ENCODE measurements at regions not wholly inside any gene's neighbourhood (a gene's known extent, or its start where the extent isn't known, plus 50 kb on each side); places are given as distances from the start of the nearest gene placed in this dataset.

DNA sequence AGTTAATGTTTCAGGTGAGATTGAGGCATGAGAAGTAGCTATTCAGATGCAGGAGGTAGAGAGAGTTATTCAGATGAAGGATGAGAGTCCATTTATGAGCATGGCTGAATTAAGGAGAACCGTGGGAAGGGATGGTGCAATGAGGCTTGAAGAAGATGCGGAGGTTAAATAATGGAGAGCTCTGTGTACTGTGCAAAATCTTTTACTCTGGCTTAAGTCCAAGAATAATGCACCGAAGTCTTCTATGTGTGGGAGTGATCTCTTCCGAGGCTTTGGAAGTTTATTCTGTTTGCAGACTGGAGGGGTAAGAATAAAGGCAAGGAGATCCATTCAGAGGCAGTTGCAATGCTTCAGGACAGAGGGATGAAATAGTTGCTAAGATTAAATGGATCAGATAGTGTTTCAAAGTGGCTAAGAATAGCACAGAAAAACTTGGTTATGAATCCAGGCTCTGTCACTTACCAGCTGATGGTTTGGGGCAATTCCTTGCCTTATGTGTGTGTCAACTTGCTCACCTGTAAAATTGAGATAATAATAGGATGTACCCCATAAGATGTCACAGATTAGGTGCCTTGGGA is 467.1 kb downstream of the HDGFL1 start:
- DNase-seq = no peak
- H3K36me3 Mint-ChIP-seq = no peaks in the 10 kb centered on the region
- CTCF ChIA-PET = no interaction called here
- H3K4me1 Mint-ChIP-seq = no peaks in the 10 kb centered on the region
- no peak for ATAC-seq
- H3K27me3 Mint-ChIP-seq = no peaks in the 10 kb centered on the region
- no peak overlapping the region for H3K27ac Mint-ChIP-seq
- no peaks in the 10 kb centered on the region for H3K9me3 Mint-ChIP-seq (ENCODE audit: low read depth)
- no peak overlapping the region for H3K4me3 Mint-ChIP-seq

DNA sequence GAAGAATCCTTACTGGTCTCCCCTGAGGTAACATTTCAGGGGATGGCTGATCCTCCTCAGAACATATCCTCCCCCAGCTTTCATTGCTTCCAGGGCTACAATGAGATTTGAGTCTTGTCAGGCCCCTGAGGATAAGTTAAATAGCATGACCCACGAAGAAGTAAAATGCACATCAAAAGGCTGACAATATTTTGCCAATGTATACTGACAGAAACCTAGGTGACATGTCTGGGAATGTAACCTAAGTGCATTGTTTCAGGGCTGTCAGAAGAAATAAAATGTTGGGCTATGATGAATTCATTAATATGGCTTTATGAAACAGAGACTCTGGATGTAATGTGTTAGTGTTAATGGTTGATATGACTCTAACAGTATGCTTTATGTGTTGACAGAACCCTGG is 471.5 kb downstream of the HDGFL1 start:
- DNase-seq = no peak
- CTCF ChIA-PET = no interaction called here
- Mint-ChIP-seq H3K36me3 (no peaks in the 10 kb centered on the region), H3K4me3 (no peak overlapping the region), H3K27me3 (no peaks in the 10 kb centered on the region), H3K27ac (no peak overlapping the region), H3K4me1 (no peaks in the 10 kb centered on the region), H3K9me3 (ENCODE audit: low read depth) (peaks cover 2% of the 10 kb centered on the region)
- ATAC-seq = no peak

DNA sequence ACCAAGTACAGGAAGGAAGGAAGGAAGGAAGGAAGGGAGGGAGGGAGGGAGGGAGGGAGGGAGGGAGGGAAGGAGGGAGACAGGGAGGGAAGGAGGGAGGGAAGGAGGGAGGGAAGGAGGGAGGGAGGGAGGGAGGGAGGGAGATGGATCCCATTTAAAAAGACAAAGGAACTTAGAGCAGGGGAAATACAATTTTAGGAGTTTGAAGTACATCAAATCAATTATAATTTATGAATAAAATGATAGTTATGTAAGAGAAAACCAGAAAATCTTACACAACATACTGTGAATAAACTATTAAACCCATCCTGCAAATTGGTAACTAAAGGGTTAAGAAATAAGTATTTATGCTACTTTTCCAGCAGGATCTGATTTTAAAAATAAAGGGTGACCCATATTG is 475.9 kb downstream of the HDGFL1 start:
- no peaks in the 10 kb centered on the region for H3K36me3 Mint-ChIP-seq
- no peaks in the 10 kb centered on the region for H3K4me1 Mint-ChIP-seq
- no peak for DNase-seq
- no peak overlapping the region for H3K4me3 Mint-ChIP-seq
- no peak overlapping the region for H3K27ac Mint-ChIP-seq
- peaks cover 10% of the 10 kb centered on the region for H3K9me3 Mint-ChIP-seq (ENCODE audit: low read depth)
- no peak for ATAC-seq
- no peaks in the 10 kb centered on the region for H3K27me3 Mint-ChIP-seq
- CTCF ChIA-PET = no interaction called here

DNA sequence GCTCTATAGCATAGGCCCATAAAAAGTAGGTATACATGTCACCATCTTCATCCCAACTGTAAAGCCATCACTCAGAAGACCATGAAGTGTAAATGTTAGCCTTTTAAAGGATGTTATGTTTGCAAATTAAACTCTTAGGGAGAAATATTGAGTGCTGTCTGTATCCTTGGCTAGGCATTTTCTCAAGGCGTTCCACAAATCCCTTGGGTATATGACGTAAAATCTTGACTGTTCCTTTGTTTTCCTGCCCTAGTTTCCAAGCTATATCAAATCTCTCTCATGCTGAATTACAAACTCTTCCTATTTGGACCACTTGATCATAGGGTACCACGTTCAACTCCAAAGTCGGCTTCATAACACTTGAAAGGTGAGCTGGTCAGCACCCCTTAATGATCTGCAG is 486.2 kb downstream of the HDGFL1 start:
- no peak overlapping the region for H3K27ac Mint-ChIP-seq

DNA sequence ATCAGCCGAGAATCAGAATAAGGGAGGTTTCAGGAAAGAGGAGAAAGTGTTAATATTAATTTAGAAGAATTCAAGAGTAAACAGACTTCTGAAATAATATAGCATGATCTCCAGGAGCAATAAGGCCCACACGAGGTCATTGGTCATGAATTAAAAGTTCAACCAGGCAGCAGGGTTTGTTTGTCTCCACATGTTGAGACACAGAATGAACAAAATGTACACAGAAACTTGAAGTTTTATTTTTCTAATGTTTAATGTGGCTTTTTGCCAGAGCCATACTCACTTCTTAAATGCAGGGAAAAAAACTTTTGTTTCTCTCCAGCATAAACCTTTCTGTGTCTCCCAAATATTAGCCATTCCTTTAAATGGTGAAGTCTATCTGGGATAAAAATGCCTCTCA is 504.5 kb downstream of the HDGFL1 start:
- peaks cover 15% of the 10 kb centered on the region for H3K9me3 Mint-ChIP-seq (ENCODE audit: low read depth)
- CTCF ChIA-PET = no interaction called here
- H3K27me3 Mint-ChIP-seq = no peaks in the 10 kb centered on the region
- H3K4me1 Mint-ChIP-seq = no peaks in the 10 kb centered on the region
- no peak overlapping the region for H3K27ac Mint-ChIP-seq
- ATAC-seq = no peak
- DNase-seq = no peak
- H3K36me3 Mint-ChIP-seq = no peaks in the 10 kb centered on the region
- H3K4me3 Mint-ChIP-seq = no peak overlapping the region

More for the DNA sequence above, 486.2 kb downstream of the HDGFL1 start:
- Mint-ChIP-seq H3K27me3 (no peaks in the 10 kb centered on the region), H3K4me3 (no peak overlapping the region), H3K9me3 (ENCODE audit: low read depth) (peaks cover 9% of the 10 kb centered on the region), H3K4me1 (no peaks in the 10 kb centered on the region), H3K36me3 (no peaks in the 10 kb centered on the region)
- ATAC-seq (no peak), DNase-seq (no peak)
- CTCF ChIA-PET = no interaction called here

DNA sequence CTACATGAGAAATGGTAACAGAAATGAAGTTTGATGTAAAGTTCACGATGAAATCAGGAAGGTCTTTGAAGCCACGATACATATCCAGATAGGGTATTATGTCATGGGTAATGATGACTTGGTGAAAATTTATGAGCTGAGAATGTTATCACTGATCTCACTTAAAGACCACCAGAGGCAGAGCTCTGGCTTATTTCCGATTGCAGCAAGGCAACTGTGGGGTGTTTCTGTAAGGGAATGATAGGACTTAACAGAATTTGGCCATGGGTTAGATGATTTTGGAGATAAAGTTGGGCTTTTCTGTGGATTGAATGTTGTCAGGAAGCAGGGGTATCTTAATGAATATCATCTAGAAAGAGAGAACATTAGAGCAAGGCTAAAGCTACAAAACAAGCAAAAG is 508.4 kb downstream of the HDGFL1 start:
- CTCF ChIA-PET = no interaction called here
- DNase-seq (no peak), ATAC-seq (no peak)
- H3K4me3 Mint-ChIP-seq = no peak overlapping the region
- H3K36me3 Mint-ChIP-seq = no peaks in the 10 kb centered on the region
- no peaks in the 10 kb centered on the region for H3K27me3 Mint-ChIP-seq
- no peaks in the 10 kb centered on the region for H3K4me1 Mint-ChIP-seq
- no peak overlapping the region for H3K27ac Mint-ChIP-seq
- peaks cover 10% of the 10 kb centered on the region for H3K9me3 Mint-ChIP-seq (ENCODE audit: low read depth)

DNA sequence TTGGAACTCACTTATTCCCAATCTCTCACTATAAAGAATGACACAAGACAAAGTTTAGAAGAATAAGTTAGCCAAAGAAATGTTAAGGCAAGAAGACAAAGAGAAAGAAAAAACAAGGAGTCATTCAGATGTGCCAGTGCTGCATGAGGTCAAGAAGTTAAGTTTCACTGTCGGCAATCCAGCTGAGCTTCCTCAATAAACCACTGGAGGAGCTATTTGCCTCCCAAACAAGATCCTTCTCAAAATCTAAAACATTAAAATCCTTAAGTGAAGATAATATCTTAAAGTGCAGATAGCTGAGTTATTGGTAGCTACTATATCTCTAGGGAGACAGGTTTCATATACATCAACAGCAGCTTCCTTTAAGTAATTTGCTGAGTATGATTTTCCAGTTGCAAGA is 512.3 kb downstream of the HDGFL1 start:
- CTCF ChIA-PET = no interaction called here
- no peaks in the 10 kb centered on the region for H3K9me3 Mint-ChIP-seq (ENCODE audit: low read depth)
- H3K36me3 Mint-ChIP-seq = no peaks in the 10 kb centered on the region
- no peak for DNase-seq
- no peak overlapping the region for H3K27ac Mint-ChIP-seq
- no peak for ATAC-seq
- H3K4me1 Mint-ChIP-seq = no peaks in the 10 kb centered on the region
- no peak overlapping the region for H3K4me3 Mint-ChIP-seq
- no peaks in the 10 kb centered on the region for H3K27me3 Mint-ChIP-seq

DNA sequence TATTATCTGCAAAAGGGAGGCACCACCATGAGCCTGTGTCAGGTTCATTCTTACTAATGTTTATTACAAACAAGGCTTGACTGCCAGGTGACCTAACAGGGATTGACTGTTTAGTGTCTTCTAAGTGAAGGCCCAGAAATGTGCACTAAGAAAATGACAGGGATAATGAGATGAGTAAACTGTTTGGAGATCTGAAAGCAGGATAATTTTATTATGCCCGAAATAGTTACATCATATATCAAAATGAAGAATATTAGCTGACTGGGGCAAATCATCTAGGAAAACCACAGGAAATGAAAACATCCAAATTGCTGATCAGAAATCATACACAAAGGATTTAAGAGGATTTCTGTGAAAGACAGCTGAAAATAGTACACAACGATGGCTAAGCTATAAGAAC is 516.7 kb downstream of the HDGFL1 start:
- H3K36me3 Mint-ChIP-seq = no peaks in the 10 kb centered on the region
- no peaks in the 10 kb centered on the region for H3K27me3 Mint-ChIP-seq
- H3K9me3 Mint-ChIP-seq (ENCODE audit: low read depth) = peaks cover 4% of the 10 kb centered on the region
- CTCF ChIA-PET = no interaction called here
- no peak for DNase-seq
- no peak for ATAC-seq
- H3K27ac Mint-ChIP-seq = no peak overlapping the region
- no peak overlapping the region for H3K4me3 Mint-ChIP-seq
- no peaks in the 10 kb centered on the region for H3K4me1 Mint-ChIP-seq

DNA sequence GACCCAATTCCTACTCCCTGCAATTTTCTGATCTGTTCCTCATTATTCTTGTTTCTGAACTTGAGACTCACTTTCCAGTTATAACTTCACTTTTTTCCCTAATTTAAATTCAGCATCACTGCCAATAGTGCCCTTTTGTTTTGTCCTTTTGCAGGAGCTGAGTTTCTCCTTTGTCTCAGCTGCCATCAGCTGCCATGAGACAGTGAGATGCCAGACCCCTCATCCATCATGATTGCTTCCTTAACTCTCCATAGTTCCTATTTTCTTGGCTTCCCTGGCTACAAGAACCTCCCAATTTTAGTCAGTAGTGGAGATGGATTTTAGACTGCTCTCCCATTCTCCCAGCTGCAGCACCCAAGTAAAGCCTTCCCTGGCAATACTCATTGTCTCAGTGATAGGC is 518.1 kb downstream of the HDGFL1 start:
- Mint-ChIP-seq H3K4me1 (no peaks in the 10 kb centered on the region), H3K27me3 (no peaks in the 10 kb centered on the region), H3K9me3 (ENCODE audit: low read depth) (peaks cover 8% of the 10 kb centered on the region), H3K27ac (no peak overlapping the region), H3K36me3 (no peaks in the 10 kb centered on the region), H3K4me3 (no peak overlapping the region)
- CTCF ChIA-PET = no interaction called here
- DNase-seq (no peak), ATAC-seq (no peak)

DNA sequence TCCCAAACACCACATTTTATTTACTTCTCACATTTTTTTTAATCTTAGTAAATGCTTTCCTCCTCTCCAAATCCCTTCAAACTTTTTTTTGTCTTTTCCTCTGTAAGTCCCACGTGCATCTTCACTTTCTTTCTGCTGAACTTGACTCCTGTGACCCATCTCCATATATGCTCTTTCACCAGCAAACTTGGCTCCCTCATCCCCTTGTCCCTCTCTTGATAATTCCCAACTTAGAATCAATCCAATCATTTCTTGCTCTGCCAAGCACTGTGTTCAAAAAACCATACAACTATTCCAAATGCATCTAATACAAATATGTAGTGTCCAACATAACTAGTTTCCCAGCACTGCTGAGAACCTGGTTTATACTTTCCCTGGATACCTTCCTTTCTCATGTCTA is 519.4 kb downstream of the HDGFL1 start:
- Mint-ChIP-seq H3K36me3 (no peaks in the 10 kb centered on the region), H3K27me3 (no peaks in the 10 kb centered on the region), H3K4me3 (no peak overlapping the region), H3K9me3 (ENCODE audit: low read depth) (peaks cover 8% of the 10 kb centered on the region), H3K4me1 (no peaks in the 10 kb centered on the region), H3K27ac (no peak overlapping the region)
- no peak for ATAC-seq
- CTCF ChIA-PET = no interaction called here
- no peak for DNase-seq

DNA sequence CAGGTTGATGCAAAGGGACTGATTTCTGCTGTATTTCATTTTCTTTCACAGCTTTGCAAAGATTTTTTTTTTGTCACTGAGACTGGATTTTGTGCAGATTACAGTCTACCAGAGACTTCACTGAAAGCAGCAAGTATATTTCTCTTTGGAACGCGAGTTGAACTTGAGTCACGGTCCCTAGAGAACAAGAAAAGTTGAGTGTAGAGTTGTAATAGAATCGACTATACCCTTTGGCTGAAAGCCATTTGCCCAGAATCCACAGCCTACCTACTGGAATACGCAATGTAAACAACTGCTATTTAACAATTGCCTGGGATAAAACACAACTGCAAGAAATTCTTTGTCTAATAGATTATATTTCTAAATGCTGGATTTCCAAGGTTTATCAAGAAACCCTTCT is 520.6 kb downstream of the HDGFL1 start:
- ATAC-seq = no peak
- Mint-ChIP-seq H3K4me1 (no peaks in the 10 kb centered on the region), H3K27ac (no peak overlapping the region), H3K27me3 (no peaks in the 10 kb centered on the region), H3K36me3 (no peaks in the 10 kb centered on the region), H3K9me3 (ENCODE audit: low read depth) (peaks cover 13% of the 10 kb centered on the region), H3K4me3 (no peak overlapping the region)
- CTCF ChIA-PET = no interaction called here
- DNase-seq = no peak

DNA sequence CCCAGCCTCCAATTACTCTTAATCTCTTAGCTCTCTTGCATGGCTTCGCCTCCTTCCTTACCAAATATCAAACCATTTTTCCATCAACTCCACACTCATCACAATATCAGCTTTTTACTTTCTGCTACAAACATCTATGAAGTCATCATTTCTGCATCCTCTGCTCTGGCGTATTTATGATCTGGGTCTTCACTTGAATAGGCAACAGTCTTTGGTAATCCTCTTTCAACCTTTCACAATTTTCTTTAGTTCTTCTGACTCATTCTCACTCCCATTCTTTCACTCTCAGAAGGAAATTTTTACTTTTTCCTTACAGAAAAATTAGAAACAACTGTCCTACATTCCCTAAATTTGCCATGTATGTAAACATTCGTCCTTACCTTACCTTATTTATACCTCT is 522.4 kb downstream of the HDGFL1 start:
- H3K4me3 Mint-ChIP-seq = no peak overlapping the region
- H3K36me3 Mint-ChIP-seq = no peaks in the 10 kb centered on the region
- DNase-seq (no peak), ATAC-seq (no peak)
- no peaks in the 10 kb centered on the region for H3K4me1 Mint-ChIP-seq
- CTCF ChIA-PET = no interaction called here
- peaks cover 13% of the 10 kb centered on the region for H3K9me3 Mint-ChIP-seq (ENCODE audit: low read depth)
- no peak overlapping the region for H3K27ac Mint-ChIP-seq
- H3K27me3 Mint-ChIP-seq = no peaks in the 10 kb centered on the region

DNA sequence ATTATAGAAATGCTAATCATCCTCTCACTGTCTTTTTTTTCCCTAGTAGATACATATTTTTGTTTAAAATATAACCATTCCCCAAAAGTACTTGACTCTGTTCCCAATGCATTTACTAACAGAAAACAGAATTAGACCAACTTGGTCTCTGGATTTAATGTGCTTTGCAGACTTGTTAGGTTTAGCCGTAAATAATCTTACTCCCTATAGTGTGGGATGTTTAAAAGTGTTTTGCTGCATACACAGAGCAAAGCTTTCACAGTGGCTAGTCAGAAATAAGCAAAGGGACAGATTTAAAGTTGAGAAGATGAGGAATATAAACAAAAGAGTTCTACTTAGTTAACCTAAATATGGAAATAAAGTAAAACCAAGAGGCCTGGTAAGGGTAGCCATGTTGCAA is 527.5 kb downstream of the HDGFL1 start:
- peaks cover 6% of the 10 kb centered on the region for H3K9me3 Mint-ChIP-seq (ENCODE audit: low read depth)
- DNase-seq (no peak), ATAC-seq (no peak)
- H3K4me1 Mint-ChIP-seq = no peaks in the 10 kb centered on the region
- no peaks in the 10 kb centered on the region for H3K36me3 Mint-ChIP-seq
- no peaks in the 10 kb centered on the region for H3K27me3 Mint-ChIP-seq
- CTCF ChIA-PET = no interaction called here
- no peak overlapping the region for H3K4me3 Mint-ChIP-seq
- H3K27ac Mint-ChIP-seq = no peak overlapping the region

DNA sequence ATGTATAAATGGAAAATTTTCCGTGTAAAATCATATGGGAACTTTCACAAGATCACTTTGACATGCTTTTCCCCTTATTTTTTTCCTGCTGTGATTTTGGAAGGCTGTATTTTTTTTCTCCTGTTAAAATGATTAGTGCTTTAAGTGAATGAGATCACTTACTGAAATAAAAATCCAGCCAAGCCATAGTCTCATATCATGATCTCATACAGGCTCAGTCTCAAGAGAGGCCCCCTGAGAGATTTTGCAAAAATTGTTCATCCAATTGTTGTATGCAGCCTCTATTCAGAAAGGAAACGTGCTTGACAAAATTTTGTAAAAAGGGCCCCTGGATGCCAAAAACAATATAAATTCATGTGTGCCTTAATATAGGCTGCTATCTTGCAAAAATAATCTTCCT is 528.2 kb downstream of the HDGFL1 start:
- ATAC-seq = no peak
- no peak overlapping the region for H3K27ac Mint-ChIP-seq
- no peak for DNase-seq
- H3K36me3 Mint-ChIP-seq = no peaks in the 10 kb centered on the region
- no peaks in the 10 kb centered on the region for H3K4me1 Mint-ChIP-seq
- H3K4me3 Mint-ChIP-seq = no peak overlapping the region
- no peaks in the 10 kb centered on the region for H3K27me3 Mint-ChIP-seq
- peaks cover 5% of the 10 kb centered on the region for H3K9me3 Mint-ChIP-seq (ENCODE audit: low read depth)
- CTCF ChIA-PET = no interaction called here

DNA sequence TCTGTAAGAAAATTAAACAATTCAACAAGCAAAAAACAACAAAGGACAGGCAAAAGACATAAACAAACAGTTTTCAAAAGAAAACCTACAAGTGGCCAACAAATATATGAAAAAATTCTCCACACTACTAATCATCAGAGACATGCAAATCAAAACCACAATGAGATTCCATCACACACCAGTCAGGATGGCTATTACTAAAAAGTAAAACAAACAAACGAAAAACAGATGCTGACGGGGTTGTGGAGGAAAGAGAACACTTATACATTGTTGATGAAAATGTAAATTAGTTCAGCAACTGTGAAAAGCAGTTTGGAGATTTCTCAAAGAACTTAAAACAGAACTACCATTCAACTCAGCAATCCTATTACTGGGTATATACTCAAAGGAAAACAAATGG is 537.6 kb downstream of the HDGFL1 start:
- no peaks in the 10 kb centered on the region for H3K36me3 Mint-ChIP-seq
- no peak overlapping the region for H3K27ac Mint-ChIP-seq

More for the DNA sequence above, 537.6 kb downstream of the HDGFL1 start:
- no peak for DNase-seq
- CTCF ChIA-PET = no interaction called here
- Mint-ChIP-seq H3K9me3 (ENCODE audit: low read depth) (no peaks in the 10 kb centered on the region), H3K27me3 (no peaks in the 10 kb centered on the region), H3K4me3 (no peak overlapping the region), H3K4me1 (no peaks in the 10 kb centered on the region)
- no peak for ATAC-seq

Measured in activated CD8-positive, alpha-beta memory T cell treated with anti-CD3 and anti-CD28 coated beads, Interleukin-2, amount 10 ng/mL, durations not matched to agents 7 days and 5 days (primary cell).